Chondrocyte (in vitro differentiated cells): ENCODE measurements at regions not wholly inside any gene's neighbourhood (a gene's known extent, or its start where the extent isn't known, plus 50 kb on each side); places are given as distances from the start of the nearest gene placed in this dataset.

Experiments
- DNase-seq: peaks from one replicate; pipeline ENCODE4 v3.0.0; 2021; ENCODE audit warnings: mixed read lengths, low spot score
- H3K27ac Mint-ChIP-seq: one replicate; pipeline ENCODE4 v1.8.0; 2021; ENCODE audit warnings: mild to moderate bottlenecking, moderate library complexity, mixed read lengths; ENCODE audit not compliant: unreplicated experiment
- H3K27me3 Mint-ChIP-seq: 2 replicates; pipeline ENCODE4 v1.8.0; 2021; ENCODE audit warnings: low read depth, mixed read lengths
- H3K36me3 Mint-ChIP-seq: 2 replicates; pipeline ENCODE4 v1.8.0; 2021; ENCODE audit warnings: low read depth, mixed read lengths
- H3K4me1 Mint-ChIP-seq: 2 replicates; pipeline ENCODE4 v1.8.0; 2021; ENCODE audit warnings: low read depth, mild to moderate bottlenecking, mixed read lengths
- H3K4me3 Mint-ChIP-seq: one replicate; pipeline ENCODE4 v1.8.0; 2021; ENCODE audit warnings: mild to moderate bottlenecking, moderate library complexity, mixed read lengths; ENCODE audit not compliant: unreplicated experiment
- H3K9me3 Mint-ChIP-seq: 2 replicates; pipeline ENCODE4 v1.8.0; 2021; ENCODE audit warnings: low read depth, mixed read lengths
- CTCF ChIP-seq: fragments of 200-600 bp; sonication (generic); IDR thresholded peaks from 2 replicates; pipeline ENCODE4 v1.5.0; 2021; ENCODE audit warnings: antibody characterized with exemption, mild to moderate bottlenecking, moderate library complexity

DNA sequence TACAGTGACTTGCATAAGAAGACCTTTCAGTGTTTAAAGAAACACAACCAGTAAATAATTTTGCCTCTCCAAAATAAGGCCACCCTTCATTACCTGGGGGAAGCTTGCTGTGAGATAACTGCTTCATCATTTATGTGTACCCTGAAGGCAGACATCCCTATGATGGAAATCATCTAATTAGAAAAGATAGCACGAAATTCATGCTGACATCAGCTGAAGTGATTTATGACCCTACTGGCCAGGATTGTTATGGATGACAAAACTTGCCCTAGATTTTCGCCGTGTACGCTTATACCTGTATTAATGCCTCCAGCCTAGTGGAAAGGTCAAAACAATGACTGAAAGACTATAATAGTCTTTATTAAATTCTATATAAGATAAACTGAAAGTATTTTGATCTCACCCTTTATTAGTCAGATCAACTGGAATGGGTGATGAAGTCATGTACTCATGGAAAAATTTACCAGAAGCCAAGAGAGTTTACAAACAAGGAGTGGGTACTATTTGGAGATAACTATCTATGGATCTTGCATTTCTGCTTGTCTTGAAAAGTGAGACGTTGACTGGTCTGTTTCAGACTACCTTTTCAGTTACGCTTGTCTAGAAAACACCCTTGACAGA is 114.2 kb downstream of the PPP1R3A start:
- H3K36me3 Mint-ChIP-seq, result peaks cover 2% of the 10 kb centered on the region
- no peaks in the 10 kb centered on the region for H3K27me3 Mint-ChIP-seq
- no peak for DNase-seq
- H3K4me3 Mint-ChIP-seq, result no peak overlapping the region
- peaks cover 61% of the 10 kb centered on the region for H3K4me1 Mint-ChIP-seq
- H3K27ac Mint-ChIP-seq, result no peak overlapping the region
- H3K9me3 Mint-ChIP-seq, result peaks cover 14% of the 10 kb centered on the region
- no peak for TF ChIP-seq CTCF

DNA sequence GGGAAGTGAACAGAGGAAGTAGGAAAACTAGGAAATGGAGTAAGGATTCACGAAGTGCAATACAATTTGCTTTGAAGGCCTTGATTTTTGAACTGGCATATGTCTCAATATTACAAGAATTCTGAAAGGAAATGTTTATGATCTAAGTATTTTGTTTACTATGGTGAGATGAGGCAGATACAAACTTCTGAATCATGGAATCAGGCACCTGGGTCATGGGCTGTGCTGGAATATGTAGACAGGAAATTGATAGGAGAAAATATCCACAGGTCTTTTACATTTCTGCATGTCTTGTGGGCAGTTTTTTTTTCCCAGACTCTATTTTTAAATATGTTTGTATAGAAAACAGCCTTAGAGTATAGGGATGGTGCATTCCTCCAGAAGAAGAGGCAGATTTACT is 117.1 kb downstream of the PPP1R3A start:
- Mint-ChIP-seq H3K4me3 (no peak overlapping the region), H3K9me3 (peaks cover 13% of the 10 kb centered on the region), H3K27ac (no peak overlapping the region), H3K4me1 (peaks cover 65% of the 10 kb centered on the region), H3K27me3 (no peaks in the 10 kb centered on the region), H3K36me3 (peaks cover 3% of the 10 kb centered on the region)
- no peak for TF ChIP-seq CTCF
- no peak for DNase-seq

DNA sequence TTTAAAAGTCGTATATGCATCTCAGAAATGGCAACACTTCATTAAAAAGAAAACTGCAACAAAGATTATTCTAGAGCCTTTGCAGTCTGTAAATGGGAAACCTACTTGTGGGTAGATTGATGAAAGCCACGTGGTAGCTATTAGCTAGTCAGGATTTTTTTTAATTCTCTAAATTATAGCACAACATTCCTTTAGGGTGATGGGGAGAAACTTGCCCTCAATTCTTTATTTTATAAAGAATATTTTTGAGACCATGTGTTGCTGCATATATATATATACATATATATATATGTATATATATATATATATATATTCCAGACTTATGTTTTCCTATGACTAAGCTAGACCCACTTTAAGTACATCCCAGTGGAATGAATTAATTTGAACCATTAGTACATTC is 118.0 kb downstream of the PPP1R3A start:
- peaks cover 3% of the 10 kb centered on the region for H3K36me3 Mint-ChIP-seq
- no peak overlapping the region for H3K27ac Mint-ChIP-seq
- no peak overlapping the region for H3K4me3 Mint-ChIP-seq
- H3K27me3 Mint-ChIP-seq, result no peaks in the 10 kb centered on the region
- TF ChIP-seq CTCF, result no peak
- peaks cover 10% of the 10 kb centered on the region for H3K9me3 Mint-ChIP-seq
- H3K4me1 Mint-ChIP-seq, result peaks cover 66% of the 10 kb centered on the region
- no peak for DNase-seq

GRCh38 chr7:113799896-113800295 is 118.9 kb downstream of the PPP1R3A start:
- TF ChIP-seq CTCF, result no peak
- no peak for DNase-seq
- H3K36me3 Mint-ChIP-seq, result peaks cover 3% of the 10 kb centered on the region
- H3K27me3 Mint-ChIP-seq, result no peaks in the 10 kb centered on the region
- H3K9me3 Mint-ChIP-seq, result peaks cover 10% of the 10 kb centered on the region
- no peak overlapping the region for H3K27ac Mint-ChIP-seq
- no peak overlapping the region for H3K4me3 Mint-ChIP-seq
- H3K4me1 Mint-ChIP-seq, result peaks cover 64% of the 10 kb centered on the region

GRCh38 chr7:113797420-113798010 is 121.3 kb downstream of the PPP1R3A start:
- Mint-ChIP-seq H3K36me3 (peaks cover 13% of the 10 kb centered on the region), H3K27me3 (no peaks in the 10 kb centered on the region), H3K27ac (peak overlapping the region; percentile 80), H3K9me3 (peaks cover 20% of the 10 kb centered on the region), H3K4me3 (no peak overlapping the region), H3K4me1 (peaks cover 82% of the 10 kb centered on the region)
- no peak for DNase-seq
- no peak for TF ChIP-seq CTCF
